ENCODE measurements at regions not wholly inside any gene's neighbourhood (a gene's known extent, or its start where the extent isn't known, plus 50 kb on each side); places are given as distances from the start of the nearest gene placed in this dataset.

DNA sequence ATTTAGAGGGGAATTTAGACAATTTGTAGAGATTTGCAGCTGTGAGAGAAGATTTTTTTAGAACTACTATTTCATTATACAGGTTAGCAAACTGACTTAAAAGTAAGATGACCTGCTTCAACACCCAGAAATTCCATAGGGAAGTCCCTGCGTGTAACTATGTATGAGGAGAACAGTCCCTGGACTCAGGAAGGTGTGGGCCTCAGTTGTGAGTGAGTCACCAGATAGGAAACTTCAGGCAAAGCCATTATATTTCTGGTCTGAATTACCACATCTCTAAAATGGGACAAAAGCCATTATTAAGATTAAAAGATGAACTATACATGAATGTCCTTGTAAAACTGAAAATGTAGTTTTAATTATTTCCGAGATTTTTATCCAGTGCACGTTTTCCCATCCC, 488.3 kb upstream of the GOLIM4 start:
- DNase-seq = no peak
- ATAC-seq = no peak

GRCh38 chr3:168582503-168582902, 486.8 kb upstream of the GOLIM4 start:
- no peak for ATAC-seq

DNA sequence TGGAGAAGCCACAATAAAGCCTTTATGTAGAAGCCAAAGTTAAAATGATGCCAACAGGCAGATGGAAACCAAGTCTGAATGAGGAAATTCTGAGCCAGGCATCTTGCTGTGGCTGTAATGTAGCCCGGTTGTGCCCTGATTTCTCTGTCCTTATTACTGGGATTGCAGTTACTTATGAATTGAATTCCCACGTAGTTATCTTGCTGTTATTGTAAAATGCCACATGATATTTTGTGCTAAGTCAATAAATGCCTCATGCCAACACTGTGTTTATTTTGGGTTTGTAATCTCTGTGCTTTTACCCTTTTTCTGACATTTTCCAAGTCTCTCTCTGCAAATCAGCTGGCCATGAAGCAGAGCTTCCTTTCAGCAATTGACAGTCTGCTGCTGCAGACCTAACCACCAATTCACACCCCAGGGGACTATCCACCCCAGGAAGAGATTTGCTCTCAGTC, 486.1 kb upstream of the GOLIM4 start:
- DNase-seq (no peak), ATAC-seq (no peak)

More at GRCh38 chr3:168582503-168582902, 486.8 kb upstream of the GOLIM4 start:
- no peak for DNase-seq

DNA sequence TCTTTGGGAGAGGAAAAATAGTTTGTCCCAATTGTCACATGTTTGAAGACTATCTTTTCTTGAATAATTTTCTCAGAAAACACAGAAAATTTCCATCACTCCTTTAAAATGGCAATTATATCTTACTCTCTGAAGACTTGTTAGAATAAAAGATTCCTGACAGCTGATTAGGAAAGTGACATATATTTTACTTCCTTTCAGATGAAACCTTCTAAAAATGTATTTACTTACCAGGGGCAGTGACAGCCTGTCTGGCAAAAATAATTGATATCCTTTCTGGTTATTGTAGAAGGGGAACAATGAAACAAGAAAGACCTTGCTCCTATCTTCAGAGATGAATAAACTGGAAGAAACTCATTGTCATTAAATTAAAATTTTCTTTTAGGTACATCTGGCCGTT, 483.3 kb upstream of the GOLIM4 start:
- ATAC-seq (no peak), DNase-seq (no peak)

DNA sequence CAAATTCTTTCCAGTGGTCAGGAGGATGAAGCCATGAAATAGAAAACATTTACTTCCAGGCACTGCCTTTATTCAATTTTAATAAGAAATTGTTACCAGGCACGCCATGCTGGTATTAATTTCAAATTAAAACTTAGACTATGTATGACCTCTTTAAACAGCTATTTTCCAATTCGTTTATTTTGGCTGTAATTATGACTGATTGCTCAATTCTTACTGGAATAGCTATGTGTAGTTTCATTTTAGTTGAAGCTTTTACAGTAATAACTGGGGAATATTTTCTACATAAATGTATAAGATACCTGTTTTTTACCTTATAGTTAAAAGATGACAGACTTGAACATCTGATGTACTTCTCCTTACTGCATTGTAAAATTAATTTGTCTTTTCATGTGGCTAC, 480.0 kb upstream of the GOLIM4 start:
- DNase-seq = no peak
- ATAC-seq = no peak

- no peak for DNase-seq
- ATAC-seq = no peak
Observed at GRCh38 chr3:168574455-168575158, 478.9 kb upstream of the GOLIM4 start.

- ATAC-seq = no peak
- no peak for DNase-seq
Observed at GRCh38 chr3:168570404-168571155, 474.9 kb upstream of the GOLIM4 start.

- ATAC-seq (no peak), DNase-seq (no peak)
Observed at GRCh38 chr3:168558728-168559411, 463.1 kb upstream of the GOLIM4 start.

- DNase-seq (no peak), ATAC-seq (no peak)
Observed at GRCh38 chr3:168552251-168552650, 456.5 kb upstream of the GOLIM4 start.

- no peak for ATAC-seq
Observed at GRCh38 chr3:168548719-168549118, 453.0 kb upstream of the GOLIM4 start.

DNA sequence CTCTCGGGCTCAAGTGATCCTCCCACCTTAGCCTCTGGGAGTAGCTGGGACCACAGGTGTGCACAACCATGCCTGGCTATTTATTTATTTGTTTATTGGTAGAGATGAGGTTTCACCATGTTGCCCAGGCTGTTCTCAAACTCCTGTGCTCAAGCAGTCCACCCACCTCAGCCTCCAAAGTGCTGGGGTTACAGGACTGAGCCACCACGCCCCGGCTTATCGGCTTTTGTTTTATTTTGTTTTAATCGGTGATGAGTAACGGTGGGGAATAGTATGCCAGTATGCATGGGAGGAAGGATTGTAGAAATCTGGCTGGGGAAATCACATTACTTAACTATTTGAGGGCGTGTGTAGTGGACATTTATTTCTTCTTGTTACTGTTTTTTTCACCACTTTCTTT, 451.0 kb upstream of the GOLIM4 start:
- ATAC-seq = no peak

More at GRCh38 chr3:168548719-168549118, 453.0 kb upstream of the GOLIM4 start:
- DNase-seq = no peak

DNA sequence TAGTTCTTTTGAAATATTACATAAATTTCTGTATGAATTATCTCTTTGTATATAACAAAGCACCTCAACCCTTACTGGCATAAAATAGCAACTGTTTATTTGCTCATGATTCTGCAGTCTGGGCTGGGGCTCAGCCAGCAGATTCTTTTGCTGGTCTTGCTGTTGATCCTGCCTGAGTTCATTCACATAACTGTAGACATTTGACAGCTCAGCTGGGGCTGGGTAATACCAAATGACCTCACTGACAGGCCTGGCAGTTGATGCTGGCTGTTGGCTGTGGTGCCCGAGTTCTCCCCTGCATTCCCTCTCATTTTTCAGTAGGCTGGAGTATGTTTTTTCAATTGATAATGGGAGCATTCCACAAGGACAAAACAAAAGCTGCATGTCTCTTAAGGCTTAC, 449.9 kb upstream of the GOLIM4 start:
- no peak for DNase-seq
- no peak for ATAC-seq

More for the DNA sequence above, 451.0 kb upstream of the GOLIM4 start:
- no peak for DNase-seq

- ATAC-seq (no peak), DNase-seq (no peak)
Observed at GRCh38 chr3:168544097-168544957, 448.6 kb upstream of the GOLIM4 start.

DNA sequence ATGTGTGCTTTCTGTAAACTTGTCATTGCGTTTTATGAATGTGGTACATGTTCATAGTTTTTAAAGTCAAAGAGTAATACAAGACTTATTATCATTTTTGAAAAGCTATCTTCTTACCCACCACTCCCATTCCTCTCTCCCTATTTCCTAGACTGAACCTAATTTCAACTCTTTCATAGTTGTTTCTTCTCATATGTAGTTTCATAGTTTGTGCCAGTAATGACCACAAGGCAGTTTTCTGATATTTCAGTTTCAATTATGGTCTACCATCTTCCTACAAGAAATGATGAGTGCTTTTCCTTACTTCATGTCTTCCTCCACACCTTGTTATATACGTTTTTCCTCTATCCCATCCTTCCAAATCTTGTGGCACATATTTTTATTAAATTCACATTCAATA, 445.0 kb upstream of the GOLIM4 start:
- ATAC-seq = no peak
- DNase-seq = no peak

DNA sequence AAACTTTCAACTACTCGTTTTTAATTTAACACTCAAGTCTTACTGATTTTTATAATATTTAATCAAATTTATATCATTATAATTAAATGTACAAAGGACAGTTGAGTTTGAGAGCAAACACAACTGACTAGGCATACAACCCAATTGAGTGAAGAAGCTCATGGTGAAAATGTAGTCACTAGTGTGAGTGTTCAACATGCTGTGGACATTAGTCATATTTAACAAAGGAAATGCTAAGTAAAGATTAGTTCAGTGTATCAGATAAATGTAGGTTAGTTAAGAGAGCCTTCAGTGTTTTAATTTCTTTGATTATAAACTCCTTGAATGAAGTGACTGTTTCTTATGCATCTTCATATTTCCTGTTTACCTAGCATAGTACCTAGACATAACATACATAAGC, 444.2 kb upstream of the GOLIM4 start:
- ATAC-seq = no peak
- no peak for DNase-seq

DNA sequence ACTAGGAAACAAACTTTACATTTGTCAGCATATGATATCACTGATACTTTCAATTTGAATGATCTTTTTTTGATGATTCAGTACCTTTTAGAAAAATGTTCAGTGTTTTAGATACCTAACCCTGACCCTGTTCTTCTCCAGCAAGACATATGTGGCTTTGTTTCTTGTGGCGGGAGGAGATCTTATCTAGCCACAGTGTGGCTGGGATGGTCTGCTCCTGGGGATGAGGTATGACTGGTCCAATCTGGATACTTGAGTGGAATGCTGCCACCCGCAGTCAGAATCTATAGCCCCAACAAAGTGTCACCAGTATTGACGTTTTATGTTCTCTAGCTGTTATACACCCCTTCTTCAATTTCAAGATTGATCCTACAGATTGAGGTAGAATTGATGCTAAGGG, 439.0 kb upstream of the GOLIM4 start:
- no peak for ATAC-seq

DNA sequence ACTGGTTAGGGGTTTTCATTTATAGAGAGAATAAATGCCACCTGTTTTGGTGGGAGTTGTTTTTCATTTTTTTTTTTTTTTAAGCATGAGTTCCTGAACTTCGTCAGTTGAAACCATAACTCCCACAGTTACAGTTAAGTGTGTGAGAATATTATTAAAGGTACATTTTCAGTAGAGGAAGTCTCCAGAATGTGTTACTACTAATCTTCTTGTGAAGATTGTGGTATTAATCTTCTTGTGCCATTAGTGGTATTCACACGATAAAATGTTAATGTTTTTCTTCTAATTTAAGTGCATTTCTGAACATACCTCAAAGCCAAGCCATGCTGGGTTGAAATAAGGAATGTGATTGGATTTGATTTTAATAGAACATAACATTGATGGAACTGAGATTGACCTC, 437.9 kb upstream of the GOLIM4 start:
- DNase-seq (no peak), ATAC-seq (no peak)

More for the DNA sequence above, 439.0 kb upstream of the GOLIM4 start:
- DNase-seq = no peak

DNA sequence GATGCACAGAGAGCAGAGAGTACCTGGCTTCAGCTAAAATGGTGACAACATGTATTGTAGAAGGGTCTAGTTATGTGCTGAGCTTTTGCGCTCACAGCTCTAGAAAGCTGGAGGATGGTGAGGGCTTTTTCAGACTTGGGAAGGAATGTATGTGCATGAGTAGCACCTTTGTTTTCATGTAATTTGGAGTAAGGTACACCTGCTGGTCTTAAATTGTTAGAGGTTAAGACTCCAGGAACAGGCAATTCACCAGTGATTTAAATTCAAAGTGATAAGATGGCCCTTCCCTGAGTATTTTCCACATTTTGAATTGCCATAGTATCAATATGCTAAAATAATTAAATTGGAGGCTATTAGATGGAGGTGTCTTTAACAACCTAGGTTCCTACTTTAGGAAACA, 436.4 kb upstream of the GOLIM4 start:
- ATAC-seq (no peak), DNase-seq (no peak)

- ATAC-seq (no peak), DNase-seq (no peak)
Observed at GRCh38 chr3:168531116-168531515, 435.4 kb upstream of the GOLIM4 start.

- DNase-seq (no peak), ATAC-seq (no peak)
Observed at GRCh38 chr3:168524129-168524528, 428.4 kb upstream of the GOLIM4 start.

DNA sequence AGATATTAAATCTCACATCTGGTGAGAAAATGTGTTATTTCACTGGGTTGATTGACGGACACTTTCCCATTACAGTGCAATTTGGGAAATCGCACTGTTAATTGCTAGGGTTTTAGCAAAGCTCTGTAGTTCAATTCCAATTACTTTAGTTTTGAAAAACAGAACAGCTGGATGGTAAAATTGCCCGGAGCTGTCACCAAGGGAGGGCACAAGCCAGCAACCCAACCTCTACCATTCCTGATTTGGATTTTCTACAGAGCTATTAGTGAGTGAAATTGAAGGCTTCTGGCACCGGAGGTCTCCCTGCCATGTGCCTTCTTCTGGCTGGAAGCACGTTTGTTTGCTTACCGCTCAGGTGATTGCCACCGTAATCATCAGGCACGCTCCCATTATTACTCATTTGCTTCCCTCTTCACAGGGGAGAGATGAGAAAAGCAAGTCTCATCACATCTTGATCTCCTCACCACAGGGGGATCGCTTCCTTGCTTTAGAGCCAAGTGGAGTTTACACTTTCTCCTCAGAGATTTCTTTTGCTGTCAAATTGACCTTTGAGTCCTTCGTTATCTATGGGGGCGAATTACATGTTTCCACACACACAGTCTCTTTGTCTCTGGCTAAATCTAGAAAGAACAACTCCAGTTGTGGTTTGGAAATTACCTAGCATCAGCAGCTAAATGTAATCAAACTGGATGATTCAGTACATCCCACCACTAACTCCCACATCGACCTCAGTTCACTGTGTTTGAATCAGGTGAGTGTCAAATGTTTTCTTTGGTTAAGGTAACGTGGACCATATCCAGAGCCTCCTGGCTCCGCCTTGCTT, 421.7 kb upstream of the GOLIM4 start:
- ATAC-seq (peak; percentile 40), DNase-seq (no peak)

All from stimulated activated naive CD8-positive, alpha-beta T cell treated with anti-CD3 and anti-CD28 coated beads, Interleukin-15, Interleukin-2, amounts not matched to agents 100 U/mL and 50 U/mL, for 24 hours (primary cell).